ENCODE measurements at regions not wholly inside any gene's neighbourhood (a gene's known extent, or its start where the extent isn't known, plus 50 kb on each side); places are given as distances from the start of the nearest gene placed in this dataset.

DNA sequence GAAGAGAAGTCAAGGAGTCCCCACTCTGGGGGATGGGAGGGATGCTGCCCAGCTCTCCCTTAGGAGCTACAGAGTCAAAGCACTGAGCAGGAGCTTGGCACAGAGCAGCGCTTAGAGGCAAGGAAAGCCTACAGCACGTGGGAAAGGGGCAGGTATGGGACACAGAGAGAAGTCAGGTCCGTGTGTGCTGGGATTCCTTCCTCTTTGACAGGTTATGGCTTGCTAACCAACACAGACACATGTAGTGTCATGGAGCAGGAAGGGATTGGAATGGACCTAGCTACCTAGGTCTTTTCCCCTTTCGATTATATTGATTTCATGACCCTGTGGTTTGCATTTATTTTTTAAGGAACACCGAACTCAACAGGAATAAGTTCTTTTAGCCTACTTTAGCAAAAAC, 208.5 kb upstream of the TUT7 start:
- H3K4me3 ChIP-seq (ENCODE audit: low read depth, low read length), result no peak overlapping the region
- no peaks in the 10 kb centered on the region for H3K4me1 ChIP-seq (ENCODE audit: insufficient read depth)
- no peaks in the 10 kb centered on the region for H3K36me3 ChIP-seq (ENCODE audit: insufficient read depth)
- no peak for DNase-seq (ENCODE audit: extremely low spot score)
- no peak overlapping the region for H3K27ac ChIP-seq (ENCODE audit: low read depth)
- WGBS, result 81% methylated on average over 5 of the region's 5 CpGs

DNA sequence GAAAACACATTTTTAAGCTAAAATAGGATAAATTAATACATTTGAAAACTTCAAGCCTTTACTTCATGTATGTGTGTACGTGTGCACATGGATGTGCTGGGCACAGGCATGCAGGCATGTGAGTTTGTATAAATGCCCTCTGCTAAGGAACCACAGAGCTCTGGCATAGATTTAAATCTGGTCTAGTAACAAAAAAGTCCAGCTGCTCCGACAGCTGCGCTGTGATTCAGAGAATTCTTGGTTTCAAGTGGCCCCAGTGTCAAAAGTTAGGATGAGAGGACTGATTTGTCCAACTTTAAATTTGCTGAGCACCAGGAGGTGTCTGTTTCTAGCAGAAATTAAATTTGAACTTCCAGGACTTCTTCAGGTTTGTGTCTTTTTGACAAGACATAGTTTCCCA, 203.7 kb upstream of the TUT7 start:
- no peaks in the 10 kb centered on the region for H3K36me3 ChIP-seq (ENCODE audit: insufficient read depth)
- DNase-seq (ENCODE audit: extremely low spot score), result no peak
- WGBS, result 89% methylated on average over 3 of the region's 3 CpGs
- no peak overlapping the region for H3K4me3 ChIP-seq (ENCODE audit: low read depth, low read length)
- no peak overlapping the region for H3K27ac ChIP-seq (ENCODE audit: low read depth)
- H3K4me1 ChIP-seq (ENCODE audit: insufficient read depth), result no peaks in the 10 kb centered on the region

DNA sequence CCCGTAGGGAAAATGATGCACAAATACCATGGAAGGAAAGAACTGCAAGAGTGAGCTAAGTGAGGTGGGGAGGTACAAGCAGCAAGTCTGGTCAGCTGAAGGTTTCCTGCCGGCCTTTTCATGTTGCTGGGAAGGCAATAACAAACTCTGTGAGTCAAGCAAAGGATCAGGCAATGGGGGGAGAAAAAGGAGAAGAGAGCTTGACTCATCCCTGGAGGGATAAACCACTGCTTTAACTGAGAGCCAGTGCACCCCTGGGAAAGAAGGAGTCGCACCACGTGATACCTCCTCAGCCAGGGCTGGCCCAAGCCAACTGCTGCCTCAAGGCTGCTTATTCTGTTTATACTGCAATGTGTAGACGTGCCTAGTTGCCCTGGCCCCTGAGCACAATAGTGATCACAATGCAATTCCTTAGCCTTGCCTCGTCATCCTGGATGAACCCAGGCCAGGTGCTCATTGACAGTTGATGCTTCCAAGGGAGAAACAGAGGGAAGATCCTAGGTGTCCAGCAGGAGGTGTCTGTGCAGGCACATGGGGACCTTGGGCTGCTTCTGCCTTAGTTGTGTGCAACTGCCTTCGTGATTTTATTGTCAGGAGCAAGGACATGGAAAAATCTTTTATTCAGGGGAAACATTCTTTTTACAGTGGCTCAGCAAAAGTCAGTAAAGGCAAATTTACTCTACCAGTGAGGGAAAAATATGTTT, 203.0 kb upstream of the TUT7 start:
- H3K4me1 ChIP-seq (ENCODE audit: insufficient read depth), result no peaks in the 10 kb centered on the region
- DNase-seq (ENCODE audit: extremely low spot score), result no peak
- H3K36me3 ChIP-seq (ENCODE audit: insufficient read depth), result no peaks in the 10 kb centered on the region
- 59% methylated on average over 7 of the region's 7 CpGs for WGBS
- H3K27ac ChIP-seq (ENCODE audit: low read depth), result no peak overlapping the region
- H3K4me3 ChIP-seq (ENCODE audit: low read depth, low read length), result no peak overlapping the region

DNA sequence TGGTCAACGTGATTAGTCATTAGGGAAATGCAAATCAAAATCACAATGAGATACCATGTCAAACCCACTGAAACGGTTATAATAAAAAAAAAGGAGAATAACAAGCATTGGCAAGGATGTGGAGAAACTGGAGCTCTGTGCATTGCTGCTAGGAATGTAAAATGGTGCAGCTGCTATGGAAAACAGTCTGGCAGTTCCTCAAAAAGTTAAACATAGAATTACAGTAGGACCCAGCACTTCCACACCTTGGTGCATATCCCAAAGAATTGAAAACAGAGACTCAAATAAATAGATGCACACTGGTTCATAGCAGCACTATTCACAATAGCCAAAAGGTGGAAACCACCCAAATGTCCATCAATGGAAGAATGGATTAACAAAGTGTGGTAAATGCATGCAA, 201.5 kb upstream of the TUT7 start:
- DNase-seq (ENCODE audit: extremely low spot score), result no peak
- Histone ChIP-seq H3K36me3 (ENCODE audit: insufficient read depth) (no peaks in the 10 kb centered on the region), H3K4me3 (ENCODE audit: low read depth, low read length) (no peak overlapping the region), H3K27ac (ENCODE audit: low read depth) (no peak overlapping the region), H3K4me1 (ENCODE audit: insufficient read depth) (no peaks in the 10 kb centered on the region)
- WGBS, result 72% methylated on average over 2 of the region's 2 CpGs

DNA sequence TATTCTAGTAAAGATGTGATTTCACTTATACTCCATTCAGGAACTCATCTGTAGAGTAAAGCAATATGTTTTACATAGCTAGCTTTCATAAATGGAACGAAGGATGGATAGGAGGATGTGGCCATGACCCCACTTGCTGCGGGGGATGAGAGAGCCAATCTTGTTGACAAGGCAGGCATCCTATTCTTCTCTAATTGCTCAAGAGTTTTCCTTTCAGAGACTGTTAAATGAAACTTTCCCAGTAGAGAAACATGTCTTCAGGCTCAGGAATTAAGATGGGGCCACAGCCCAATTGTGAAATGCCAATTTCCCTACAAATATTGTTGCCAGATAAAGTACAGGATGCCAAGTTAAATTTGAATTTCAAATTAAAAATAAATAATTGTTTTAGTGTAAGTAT, 196.2 kb upstream of the TUT7 start:
- no peaks in the 10 kb centered on the region for H3K4me1 ChIP-seq (ENCODE audit: insufficient read depth)
- 93% methylated on average over 2 of the region's 2 CpGs for WGBS
- H3K4me3 ChIP-seq (ENCODE audit: low read depth, low read length), result no peak overlapping the region
- no peak for DNase-seq (ENCODE audit: extremely low spot score)
- H3K36me3 ChIP-seq (ENCODE audit: insufficient read depth), result no peaks in the 10 kb centered on the region
- H3K27ac ChIP-seq (ENCODE audit: low read depth), result no peak overlapping the region

DNA sequence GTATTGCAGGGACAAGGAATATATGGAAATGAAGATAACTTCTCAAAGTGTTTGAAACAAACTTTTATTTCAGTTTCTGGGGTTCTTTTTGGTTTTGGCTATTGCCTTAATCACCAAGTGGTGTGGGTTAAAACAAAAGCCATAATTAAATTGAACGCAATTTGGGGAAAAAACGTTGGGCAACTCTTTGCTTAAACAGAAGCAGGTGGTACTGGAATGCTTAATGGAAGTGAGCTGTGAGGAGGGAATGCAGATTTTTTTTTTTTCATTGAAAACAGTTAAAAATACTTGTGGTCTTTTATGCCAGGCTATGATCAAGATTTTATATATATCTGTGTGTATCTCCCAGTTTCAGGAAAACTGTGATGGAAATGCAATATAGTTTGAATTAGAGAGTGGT, 195.7 kb upstream of the TUT7 start:
- H3K4me1 ChIP-seq (ENCODE audit: insufficient read depth), result no peaks in the 10 kb centered on the region
- H3K36me3 ChIP-seq (ENCODE audit: insufficient read depth), result no peaks in the 10 kb centered on the region
- H3K4me3 ChIP-seq (ENCODE audit: low read depth, low read length), result no peak overlapping the region
- no peak for DNase-seq (ENCODE audit: extremely low spot score)
- WGBS, result 81% methylated on average over 2 of the region's 2 CpGs
- no peak overlapping the region for H3K27ac ChIP-seq (ENCODE audit: low read depth)

DNA sequence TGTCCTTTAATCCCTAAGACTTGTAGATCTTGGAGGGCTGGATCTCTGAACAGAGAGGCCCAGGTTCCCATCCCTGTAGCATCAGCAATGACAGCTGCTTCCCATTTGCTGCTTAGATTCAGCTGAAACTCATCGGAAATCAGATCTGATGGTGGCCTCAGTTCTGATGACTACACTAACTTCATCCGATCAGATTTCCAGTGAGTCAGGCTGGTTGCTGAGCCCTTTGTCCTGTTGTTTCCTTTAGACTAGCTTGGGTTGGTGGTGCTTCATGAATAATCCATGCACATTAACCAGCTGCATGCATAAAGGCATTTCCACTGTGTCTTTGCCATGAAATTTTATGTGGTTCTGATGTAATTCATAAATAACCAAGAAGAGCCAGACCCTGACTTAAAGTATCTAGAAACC, 195.2 kb upstream of the TUT7 start:
- H3K4me3 ChIP-seq (ENCODE audit: low read depth, low read length), result no peak overlapping the region
- WGBS, result 69% methylated on average over 2 of the region's 2 CpGs
- H3K27ac ChIP-seq (ENCODE audit: low read depth), result no peak overlapping the region
- DNase-seq (ENCODE audit: extremely low spot score), result no peak
- H3K36me3 ChIP-seq (ENCODE audit: insufficient read depth), result no peaks in the 10 kb centered on the region
- no peaks in the 10 kb centered on the region for H3K4me1 ChIP-seq (ENCODE audit: insufficient read depth)

DNA sequence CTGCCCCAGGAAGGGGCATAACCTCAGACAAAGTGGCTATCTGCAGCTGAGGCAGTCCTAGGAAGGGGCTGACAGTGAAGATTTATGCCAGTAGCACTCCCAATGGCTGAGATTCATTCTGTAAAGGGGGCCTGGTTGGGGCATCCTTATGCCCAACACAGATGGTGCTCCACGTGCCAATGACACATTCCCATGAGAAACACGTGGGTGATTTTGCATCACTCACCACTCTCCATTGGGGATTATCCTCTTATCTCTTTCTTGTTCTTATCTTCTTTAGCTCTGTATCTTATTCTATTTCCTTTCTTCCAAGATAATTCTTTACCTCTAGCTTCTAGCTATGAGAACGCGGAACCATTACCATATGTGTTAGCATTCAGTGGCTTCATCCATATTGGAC, 194.0 kb upstream of the TUT7 start:
- H3K4me1 ChIP-seq (ENCODE audit: insufficient read depth), result no peaks in the 10 kb centered on the region
- H3K27ac ChIP-seq (ENCODE audit: low read depth), result no peak overlapping the region
- 78% methylated on average over 4 of the region's 4 CpGs for WGBS

DNA sequence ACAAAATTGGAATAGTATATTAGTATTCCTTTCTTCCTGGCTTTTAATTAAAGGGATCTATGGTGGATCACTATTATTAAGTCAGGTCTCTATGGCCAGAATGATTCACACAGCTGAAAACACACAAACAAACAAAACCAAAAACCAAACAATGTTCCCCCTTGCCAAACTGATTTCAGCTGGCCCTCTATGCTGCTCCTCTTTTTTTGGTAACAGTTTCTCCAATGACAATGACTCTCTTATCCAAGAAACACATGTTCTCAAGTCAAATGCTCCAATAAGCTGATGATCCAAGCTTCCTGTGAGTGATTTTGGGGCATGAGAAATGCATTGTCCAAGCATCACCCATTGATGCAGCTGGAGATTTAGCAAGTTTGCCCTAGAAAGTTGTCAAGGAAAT, 193.4 kb upstream of the TUT7 start:
- Histone ChIP-seq H3K36me3 (ENCODE audit: insufficient read depth) (no peaks in the 10 kb centered on the region), H3K4me3 (ENCODE audit: low read depth, low read length) (no peak overlapping the region), H3K27ac (ENCODE audit: low read depth) (no peak overlapping the region), H3K4me1 (ENCODE audit: insufficient read depth) (no peaks in the 10 kb centered on the region)
- no peak for DNase-seq (ENCODE audit: extremely low spot score)

More for the DNA sequence above, 194.0 kb upstream of the TUT7 start:
- Histone ChIP-seq H3K4me3 (ENCODE audit: low read depth, low read length) (no peak overlapping the region), H3K36me3 (ENCODE audit: insufficient read depth) (no peaks in the 10 kb centered on the region)
- no peak for DNase-seq (ENCODE audit: extremely low spot score)

DNA sequence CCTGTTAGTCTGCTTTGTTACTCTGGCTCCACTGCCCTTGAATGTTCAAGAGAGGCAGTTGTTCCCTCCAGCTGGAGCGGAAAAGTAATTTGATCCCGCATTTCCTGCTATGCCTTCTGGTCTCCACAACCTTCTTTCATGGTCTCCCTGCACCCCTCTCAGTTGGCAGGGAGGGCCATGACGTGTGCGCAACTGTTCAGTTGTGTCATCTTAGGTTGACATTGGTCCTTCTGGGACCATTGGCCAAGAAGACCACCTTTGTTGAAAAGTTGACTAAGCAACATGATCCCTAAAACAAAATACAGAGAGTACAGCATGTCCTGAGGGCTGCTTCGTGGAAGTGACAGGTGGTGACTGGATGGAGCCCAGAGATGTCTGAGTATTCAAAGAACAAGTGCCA, 192.5 kb upstream of the TUT7 start:
- WGBS, result 89% methylated on average over 5 of the region's 5 CpGs
- H3K36me3 ChIP-seq (ENCODE audit: insufficient read depth), result no peaks in the 10 kb centered on the region
- no peaks in the 10 kb centered on the region for H3K4me1 ChIP-seq (ENCODE audit: insufficient read depth)
- no peak overlapping the region for H3K27ac ChIP-seq (ENCODE audit: low read depth)
- DNase-seq (ENCODE audit: extremely low spot score), result no peak
- no peak overlapping the region for H3K4me3 ChIP-seq (ENCODE audit: low read depth, low read length)

DNA sequence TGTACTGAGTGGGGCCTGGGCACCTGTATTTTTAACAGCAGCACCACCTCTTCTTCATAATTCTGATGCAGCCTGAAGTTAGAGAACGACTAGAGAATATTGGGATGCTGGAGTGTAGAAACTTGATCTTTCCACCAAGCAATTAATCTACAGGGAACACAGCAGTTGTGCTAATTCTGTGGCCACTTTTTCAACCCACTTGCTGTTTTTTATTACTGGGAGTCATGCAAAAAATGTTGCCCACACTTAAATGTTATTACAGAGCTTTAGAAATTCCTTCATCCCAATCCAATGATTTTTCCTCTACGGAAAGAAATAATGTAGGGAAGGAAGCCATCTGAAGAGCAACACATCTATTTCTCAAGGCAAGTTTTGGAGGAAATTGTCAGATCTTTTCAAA, 190.9 kb upstream of the TUT7 start:
- no peak for DNase-seq (ENCODE audit: extremely low spot score)
- H3K27ac ChIP-seq (ENCODE audit: low read depth), result no peak overlapping the region
- 46% methylated on average over 2 of the region's 2 CpGs for WGBS
- H3K4me1 ChIP-seq (ENCODE audit: insufficient read depth), result no peaks in the 10 kb centered on the region
- no peak overlapping the region for H3K4me3 ChIP-seq (ENCODE audit: low read depth, low read length)
- H3K36me3 ChIP-seq (ENCODE audit: insufficient read depth), result no peaks in the 10 kb centered on the region

DNA sequence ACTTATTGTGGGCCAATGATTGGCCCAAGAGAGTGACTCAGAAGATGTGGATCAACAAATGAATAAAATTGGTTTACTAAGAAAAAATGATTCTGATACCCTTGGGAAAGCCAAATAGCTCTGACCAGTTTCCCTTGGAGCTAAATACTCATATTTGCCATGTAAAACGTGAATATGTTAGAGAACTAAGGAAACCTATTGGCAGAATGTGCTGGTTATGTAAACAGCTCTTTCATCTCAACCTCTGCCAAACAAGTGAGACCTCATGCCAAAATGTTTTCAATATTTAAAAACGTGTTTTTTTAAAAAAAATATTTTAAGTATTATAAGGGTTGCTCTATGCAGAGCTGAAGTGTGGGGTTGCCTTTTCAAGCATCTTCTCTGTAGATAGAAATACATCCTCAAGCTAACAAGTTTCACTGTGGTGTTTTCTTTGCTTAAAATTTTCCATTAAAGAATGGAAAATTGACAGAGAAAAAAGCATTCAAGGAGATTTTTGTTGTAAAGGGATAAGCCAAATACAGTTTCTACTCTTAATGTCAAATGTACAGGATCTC, 186.9 kb upstream of the TUT7 start:
- Histone ChIP-seq H3K4me1 (ENCODE audit: insufficient read depth) (no peaks in the 10 kb centered on the region), H3K4me3 (ENCODE audit: low read depth, low read length) (no peak overlapping the region), H3K36me3 (ENCODE audit: insufficient read depth) (no peaks in the 10 kb centered on the region), H3K27ac (ENCODE audit: low read depth) (no peak overlapping the region)
- DNase-seq (ENCODE audit: extremely low spot score), result no peak
- 37% methylated on average over 2 of the region's 2 CpGs for WGBS

DNA sequence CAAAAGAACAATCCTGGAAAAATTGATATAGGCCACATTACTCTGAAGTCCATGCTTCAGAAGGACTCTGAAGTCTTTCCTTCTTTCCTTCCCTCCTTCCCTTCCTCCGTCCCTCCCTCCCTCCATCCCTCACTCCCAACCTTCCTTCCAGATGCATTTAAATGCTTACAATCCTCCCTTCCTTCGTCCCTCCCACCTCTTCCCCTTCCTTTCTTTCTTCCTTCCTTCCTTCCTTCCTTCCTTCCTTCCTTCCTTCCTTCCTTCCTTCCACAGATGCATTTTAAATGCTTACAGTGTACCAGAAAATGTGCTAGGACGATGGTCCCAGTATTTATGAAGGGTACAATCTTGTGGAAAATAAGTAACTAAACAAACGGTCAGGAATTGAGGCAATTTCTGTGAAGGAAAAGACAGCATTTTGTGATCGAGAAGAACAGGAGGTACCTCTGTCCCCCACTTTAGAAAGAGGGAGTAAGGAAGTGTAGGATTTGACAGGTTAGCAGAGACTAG, 181.3 kb upstream of the TUT7 start:
- Histone ChIP-seq H3K27ac (ENCODE audit: low read depth) (no peak overlapping the region), H3K4me1 (ENCODE audit: insufficient read depth) (no peaks in the 10 kb centered on the region), H3K36me3 (ENCODE audit: insufficient read depth) (no peaks in the 10 kb centered on the region), H3K4me3 (ENCODE audit: low read depth, low read length) (no peak overlapping the region)
- DNase-seq (ENCODE audit: extremely low spot score), result no peak
- WGBS, result 89% methylated on average over 5 of the region's 5 CpGs

DNA sequence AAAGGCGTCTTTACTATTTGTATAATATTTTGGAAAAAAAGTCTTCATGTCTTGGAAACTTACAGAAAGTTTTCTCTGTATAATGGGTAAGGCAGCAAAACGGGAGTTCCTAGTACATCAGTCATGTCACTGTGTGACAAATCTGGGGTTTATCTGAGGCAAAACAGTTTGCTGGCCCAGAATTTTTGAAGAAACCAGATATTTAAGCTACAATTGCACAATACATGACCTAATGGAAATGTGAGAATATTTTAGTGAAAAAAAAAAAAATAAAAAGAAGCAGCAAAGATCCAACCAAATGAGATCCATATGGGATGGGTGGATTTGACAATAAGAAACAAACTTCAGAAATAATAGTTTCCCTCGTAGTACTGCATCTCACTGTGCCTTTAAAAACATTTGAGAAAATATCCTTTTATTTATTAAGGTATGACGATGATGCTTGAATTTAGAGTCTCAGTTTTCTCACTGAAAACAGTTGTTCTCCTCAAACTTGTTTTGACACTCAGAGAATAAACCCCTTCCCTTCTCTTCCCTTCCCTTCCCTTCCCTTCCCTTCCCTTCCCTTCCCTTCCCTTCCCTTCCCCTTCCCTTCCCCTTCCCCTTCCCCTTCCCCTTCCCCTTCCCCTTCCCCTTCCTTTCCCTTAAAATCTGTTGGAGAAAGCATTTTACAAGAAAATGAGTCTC, 180.5 kb upstream of the TUT7 start:
- Histone ChIP-seq H3K4me1 (ENCODE audit: insufficient read depth) (no peaks in the 10 kb centered on the region), H3K27ac (ENCODE audit: low read depth) (no peak overlapping the region), H3K4me3 (ENCODE audit: low read depth, low read length) (no peak overlapping the region), H3K36me3 (ENCODE audit: insufficient read depth) (no peaks in the 10 kb centered on the region)
- DNase-seq (ENCODE audit: extremely low spot score), result no peak
- WGBS, result 69% methylated on average over 4 of the region's 4 CpGs
